Caki2 (cell line): ENCODE measurements at regions not wholly inside any gene's neighbourhood (a gene's known extent, or its start where the extent isn't known, plus 50 kb on each side); places are given as distances from the start of the nearest gene placed in this dataset.

ENCODE experiments used
- DNase-seq: peaks from one replicate; pipeline ENCODE4 v3.0.0-alpha.2; 2015; ENCODE audit warnings: low read depth
- in situ Hi-C: cut with HindIII; loops from 2 replicates; pipeline ENCODE4 v1.10.0; 2016; ENCODE audit warnings: low sequenced_read_pairs, low pct_unique_long_range_greater_than_20kb, mixed read lengths

DNA sequence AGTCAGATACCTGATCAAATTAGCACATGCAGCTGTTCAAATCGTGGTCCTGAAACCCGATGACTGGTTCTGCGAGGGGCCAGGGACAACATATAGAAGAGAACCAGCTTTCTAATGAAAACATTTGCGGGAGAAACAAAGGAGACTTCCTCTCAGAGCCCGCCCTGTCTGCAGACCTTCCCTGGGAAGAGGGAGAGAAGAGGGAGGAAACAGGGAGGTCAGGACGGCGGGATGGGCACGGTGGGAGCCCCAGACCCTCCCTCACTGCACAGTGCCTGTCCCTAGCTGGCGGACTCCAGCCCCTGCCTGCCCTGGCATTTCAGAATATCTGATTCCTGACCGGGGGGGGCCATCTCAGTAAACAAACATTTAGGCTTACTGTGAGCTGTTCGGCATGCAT lies 317.3 kb downstream of the FOXL1 start:
- in situ Hi-C loops, result no loop called here
- DNase-seq, result no peak

DNA sequence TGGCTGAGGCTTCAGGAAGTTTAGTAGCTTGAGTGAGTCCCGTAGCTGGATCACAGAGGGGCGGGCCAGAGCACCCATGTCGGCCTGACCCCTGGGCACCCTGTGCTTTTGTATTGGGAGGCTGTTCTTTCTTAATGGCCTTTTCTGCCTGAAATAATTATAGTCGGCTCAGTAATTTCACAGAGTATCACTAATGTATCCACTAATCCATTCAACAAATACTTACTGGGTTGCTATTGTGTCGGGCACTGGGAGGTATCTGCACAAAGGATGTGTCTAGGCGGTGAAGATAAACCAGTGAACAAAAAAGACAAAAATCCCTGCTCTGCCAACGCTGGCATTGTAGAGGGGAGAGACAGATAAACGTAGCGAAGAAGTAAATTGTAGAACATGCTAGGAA lies 318.6 kb downstream of the FOXL1 start:
- in situ Hi-C loops, result no loop called here
- DNase-seq, result no peak

DNA sequence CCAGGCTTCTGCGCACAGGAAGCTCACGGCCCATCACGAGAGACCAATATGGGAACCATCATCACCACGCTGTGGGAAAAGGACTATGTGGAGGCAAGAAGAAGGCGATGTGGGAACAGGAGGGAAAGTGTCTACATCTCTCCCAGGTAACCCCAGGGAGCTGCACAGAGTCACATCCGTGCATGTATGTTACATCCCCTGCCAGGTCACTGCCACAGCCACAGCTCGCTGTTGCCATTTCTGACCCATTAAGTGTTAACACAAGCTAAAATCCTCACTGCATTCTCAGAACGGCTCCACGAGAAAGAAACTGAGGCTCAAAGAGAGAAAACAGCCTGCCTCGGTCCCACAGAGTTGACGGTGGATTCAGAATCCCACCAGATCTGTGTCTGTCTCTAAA lies 319.1 kb downstream of the FOXL1 start:
- in situ Hi-C loops, result no loop called here
- DNase-seq, result no peak

DNA sequence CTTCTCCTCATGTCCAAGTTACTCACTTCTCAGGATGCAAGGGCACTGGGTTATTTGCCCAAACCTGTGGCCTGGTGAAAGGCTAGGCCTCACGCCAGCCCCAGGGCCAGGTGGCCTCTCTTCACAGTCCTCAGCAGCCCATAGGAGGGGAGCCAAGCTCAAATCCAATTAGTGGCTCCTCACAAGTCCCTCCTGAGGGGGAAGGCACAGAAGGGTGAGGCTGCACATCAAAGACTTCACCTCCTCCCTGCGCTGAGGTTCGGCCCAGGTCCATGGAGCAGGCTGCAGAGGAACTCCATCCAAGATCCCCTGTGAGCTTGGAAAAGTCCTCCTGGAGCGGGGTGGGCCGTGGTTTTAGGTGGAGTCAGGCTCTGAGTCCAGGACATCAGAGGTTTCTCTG lies 320.0 kb downstream of the FOXL1 start:
- DNase-seq, result no peak
- in situ Hi-C loops, result no loop called here

DNA sequence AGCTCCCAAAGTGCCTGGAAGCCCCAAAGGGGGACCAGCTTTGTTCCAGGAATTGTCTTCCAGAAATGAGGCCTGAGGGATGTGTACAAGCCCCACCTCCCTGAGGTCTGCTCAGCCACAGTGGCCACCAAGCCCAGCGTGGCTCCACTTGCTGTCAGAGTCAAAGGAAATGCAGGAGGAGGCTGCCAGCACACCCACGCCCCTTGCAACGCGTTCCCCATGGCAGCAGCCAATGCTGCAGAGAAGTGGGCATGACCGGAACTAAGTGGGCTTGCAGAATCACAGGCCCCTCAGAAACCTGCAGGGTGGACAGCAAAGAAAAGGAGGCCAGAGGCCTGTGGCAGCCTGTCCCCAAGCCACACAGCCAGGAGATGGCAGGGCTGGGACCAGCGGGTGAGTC lies 320.8 kb downstream of the FOXL1 start:
- no peak for DNase-seq
- in situ Hi-C loops, result no loop called here

DNA sequence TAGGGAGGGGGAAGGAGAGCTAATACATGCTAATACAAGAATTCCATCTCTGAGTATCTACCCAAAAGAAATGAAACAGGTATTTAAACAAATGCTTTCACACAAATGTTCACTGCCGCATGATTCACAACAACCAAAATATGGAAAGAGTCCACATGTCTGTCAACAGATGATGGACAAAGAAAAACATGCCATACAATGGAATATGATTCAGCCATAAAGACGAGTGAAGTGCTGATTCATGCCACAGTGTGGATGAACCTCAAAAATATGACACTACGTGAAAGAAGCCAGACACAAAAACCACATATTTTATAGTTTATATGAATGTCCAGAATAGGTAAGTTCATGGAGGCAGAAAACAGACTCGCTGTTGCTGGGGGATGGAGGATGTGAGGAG lies 321.4 kb downstream of the FOXL1 start:
- no peak for DNase-seq
- in situ Hi-C loops, result no loop called here

DNA sequence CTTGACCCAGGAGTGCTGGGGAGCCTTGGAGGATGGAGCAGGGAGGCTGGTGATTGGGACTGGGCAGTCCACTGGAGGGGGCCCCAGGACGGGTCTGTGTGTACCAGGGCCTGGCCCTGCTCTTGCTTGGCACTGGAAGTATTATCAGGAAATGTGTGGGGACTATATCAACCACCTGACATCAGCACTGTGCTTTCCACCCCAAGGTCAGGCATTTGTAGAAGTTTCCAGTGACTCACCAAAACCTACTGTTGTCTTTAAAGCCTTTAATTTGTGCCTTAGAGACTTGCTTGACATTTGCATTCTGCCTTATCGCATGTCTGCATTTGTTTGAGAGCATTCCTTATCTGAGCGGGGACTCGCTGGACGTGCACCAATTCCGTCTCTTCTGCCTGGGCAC lies 323.1 kb downstream of the FOXL1 start:
- DNase-seq, result peak; percentile 74
- in situ Hi-C loops, result no loop called here

DNA sequence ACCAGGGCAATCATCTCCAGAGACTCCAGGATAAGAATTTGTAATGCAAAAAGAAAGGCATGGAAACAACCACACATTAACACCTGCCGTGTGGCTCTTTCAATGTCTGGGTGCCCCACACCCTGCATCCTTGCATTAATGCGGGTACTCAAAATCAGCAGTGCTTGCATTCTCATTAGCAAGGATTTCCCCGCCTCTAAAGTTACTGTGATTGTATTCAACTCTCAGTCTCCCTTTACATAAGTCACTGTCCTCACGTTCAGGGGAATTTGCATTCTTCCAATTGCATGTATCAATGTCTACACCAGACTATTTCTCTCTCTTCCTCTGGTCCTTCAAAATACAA lies 324.3 kb downstream of the FOXL1 start:
- no peak for DNase-seq
- in situ Hi-C loops, result no loop called here

DNA sequence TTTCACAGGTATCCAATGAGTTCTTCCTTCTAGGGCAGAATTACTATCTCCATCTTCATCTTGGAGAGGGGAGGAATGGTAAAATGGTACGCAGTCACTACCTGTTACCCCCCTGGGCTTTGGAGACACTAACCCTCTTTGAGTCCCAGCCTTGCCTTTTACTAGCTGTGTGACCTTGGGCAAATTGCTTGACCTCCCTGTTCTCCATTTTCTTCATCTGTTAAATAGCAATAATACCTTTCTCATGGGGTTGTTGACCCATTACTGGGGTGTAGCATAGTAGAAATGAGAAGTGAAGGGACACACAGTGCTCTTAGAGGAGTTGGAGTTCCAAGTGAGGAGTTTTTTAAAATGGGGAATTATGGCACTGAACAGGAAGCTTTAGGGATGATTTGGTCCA lies 324.7 kb downstream of the FOXL1 start:
- DNase-seq, result no peak
- in situ Hi-C loops, result no loop called here

DNA sequence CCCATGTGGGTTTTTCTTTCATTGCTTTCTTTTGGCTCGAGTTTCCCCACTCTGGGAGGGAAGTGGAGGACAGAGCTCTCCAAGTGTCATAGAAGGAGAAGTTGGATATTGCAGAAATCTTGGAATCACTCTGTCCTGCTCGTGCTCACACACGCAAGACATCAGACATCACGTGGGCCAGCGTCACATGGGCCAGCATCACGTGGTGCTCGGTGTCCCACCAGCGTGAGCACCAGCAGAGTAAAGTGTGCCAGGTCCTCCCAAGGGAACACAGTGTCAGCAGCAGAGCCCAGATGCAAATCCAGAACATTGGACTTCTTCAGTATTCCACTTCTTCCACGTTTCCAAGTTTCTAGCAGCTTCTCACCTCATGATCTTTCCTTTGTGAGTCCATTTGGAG lies 327.0 kb downstream of the FOXL1 start:
- DNase-seq, result no peak
- in situ Hi-C loops, result no loop called here

DNA sequence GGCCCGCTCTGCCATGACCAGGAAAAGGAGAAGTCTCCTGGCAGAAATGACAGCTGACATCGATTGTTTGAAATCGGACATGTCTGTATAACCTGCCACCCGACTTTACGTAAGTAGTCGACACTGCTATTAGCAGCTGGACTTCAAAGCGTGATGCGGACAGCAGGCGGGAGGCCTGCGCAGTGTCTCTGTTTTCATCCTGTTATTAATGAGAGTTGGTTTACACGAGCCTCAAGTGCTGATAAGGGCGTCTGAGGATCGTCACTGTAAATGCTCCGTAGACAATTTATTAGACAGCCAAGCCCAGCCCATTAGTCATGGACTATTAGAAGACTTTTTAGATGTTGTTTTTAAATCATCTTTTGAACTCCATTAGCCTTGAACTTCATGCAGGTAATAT lies 328.3 kb downstream of the FOXL1 start:
- in situ Hi-C loops, result no loop called here
- DNase-seq, result no peak

DNA sequence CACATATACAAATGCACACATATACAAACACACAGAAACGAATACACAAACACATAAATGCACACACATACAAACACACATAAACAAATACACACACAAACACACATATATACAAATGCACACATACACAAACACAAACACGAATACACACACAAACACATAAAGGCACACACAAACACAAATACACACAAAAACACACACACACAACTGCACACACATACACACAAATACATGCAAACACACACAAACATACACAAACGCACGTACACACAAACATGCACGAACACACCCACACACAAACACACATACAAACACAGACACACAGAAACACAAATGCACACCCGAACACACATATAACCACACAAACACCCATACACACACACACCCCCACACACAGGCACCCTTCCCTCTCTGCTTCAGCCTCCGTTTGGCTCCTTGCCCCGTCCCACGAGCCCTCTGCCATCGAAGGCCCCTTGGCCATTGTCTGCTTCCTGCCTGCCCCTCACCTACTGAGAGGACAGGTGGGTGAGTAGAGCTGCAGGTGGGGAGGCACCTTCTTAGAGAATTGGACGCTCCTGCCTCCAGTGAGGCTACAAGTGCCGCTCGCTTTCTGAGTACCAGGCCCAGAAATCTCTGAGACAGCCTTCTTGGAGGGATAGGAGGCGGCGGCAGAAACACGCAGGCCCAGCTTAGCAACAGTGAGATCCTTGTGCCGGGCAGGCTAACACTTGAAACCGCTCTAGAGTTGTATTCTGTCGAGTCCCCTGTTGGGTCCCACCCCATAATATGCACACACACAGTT lies 331.2 kb downstream of the FOXL1 start:
- in situ Hi-C loops, result no loop called here
- no peak for DNase-seq

DNA sequence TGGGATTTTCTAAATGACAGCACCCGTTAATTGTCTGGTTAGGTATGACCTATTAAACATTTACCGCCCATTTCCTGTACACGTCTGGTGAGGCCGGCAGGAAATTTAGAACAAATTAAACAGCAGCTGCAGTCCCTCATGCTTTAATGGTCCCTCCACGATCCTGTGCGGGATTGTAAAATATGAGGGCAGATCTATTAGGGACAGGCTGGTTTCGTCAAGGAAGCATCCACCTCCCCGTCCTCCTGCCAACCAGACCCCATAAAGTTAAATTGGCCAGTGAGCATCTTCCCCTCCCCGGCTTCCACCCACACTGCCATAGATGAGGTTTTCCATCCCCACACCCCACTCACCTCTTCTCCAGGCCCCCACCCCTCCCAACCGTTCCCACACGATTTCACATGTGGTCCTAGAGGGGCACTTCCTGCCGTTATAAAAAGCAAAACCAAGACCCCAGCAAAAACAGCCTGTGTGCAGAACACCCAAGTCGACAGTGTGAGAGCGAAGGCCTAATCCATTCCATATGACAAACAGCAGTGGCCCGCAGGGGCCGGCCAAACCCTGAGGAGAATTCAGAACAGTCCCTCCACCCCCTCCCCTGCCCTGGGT lies 331.9 kb downstream of the FOXL1 start:
- in situ Hi-C loops, result no loop called here
- DNase-seq, result no peak

DNA sequence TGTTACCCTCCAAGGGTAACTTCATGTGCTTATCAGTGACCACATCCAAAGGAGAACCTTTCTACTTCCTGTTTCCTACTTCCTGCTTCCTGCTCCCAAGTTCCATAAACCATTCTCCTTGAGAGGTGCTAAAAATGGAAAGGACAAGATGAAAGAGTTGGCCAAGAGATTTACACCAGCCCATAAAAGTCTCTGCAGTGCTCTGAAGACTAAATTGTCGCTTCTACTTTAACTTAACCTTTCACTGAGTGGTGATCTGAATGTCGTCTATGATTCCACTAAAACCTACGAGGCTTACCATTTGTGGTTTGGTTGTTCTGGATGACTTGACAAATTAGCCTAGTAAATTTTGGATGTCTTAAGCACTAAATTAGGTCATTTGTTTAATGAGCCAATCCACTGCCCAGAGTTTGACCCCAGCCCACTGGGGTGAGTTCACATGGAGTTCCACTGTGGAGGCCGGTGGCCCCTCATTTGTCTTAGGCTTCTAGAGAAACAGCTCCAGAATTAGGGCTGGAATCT lies 333.1 kb downstream of the FOXL1 start:
- DNase-seq, result peak; percentile 59
- in situ Hi-C loops, result no loop called here

DNA sequence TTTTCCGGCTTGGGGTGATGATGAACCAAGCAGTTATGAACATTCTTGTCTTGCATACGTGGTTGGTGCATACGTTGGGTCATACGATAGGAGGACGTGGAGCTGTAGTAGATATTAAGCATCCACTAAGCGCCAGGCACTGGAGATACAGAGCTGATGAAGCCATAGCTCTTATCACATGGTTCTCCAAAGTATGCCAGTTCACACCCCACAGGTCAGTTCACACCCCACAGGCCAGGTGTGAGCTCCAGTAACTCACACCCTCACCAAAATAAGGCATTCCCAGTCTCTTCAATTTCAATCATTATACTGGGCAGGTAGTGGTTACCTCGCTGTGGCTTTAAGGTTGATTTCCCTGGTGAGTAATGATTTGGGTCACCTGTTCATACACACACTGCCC lies 335.5 kb downstream of the FOXL1 start:
- in situ Hi-C loops, result no loop called here
- no peak for DNase-seq

DNA sequence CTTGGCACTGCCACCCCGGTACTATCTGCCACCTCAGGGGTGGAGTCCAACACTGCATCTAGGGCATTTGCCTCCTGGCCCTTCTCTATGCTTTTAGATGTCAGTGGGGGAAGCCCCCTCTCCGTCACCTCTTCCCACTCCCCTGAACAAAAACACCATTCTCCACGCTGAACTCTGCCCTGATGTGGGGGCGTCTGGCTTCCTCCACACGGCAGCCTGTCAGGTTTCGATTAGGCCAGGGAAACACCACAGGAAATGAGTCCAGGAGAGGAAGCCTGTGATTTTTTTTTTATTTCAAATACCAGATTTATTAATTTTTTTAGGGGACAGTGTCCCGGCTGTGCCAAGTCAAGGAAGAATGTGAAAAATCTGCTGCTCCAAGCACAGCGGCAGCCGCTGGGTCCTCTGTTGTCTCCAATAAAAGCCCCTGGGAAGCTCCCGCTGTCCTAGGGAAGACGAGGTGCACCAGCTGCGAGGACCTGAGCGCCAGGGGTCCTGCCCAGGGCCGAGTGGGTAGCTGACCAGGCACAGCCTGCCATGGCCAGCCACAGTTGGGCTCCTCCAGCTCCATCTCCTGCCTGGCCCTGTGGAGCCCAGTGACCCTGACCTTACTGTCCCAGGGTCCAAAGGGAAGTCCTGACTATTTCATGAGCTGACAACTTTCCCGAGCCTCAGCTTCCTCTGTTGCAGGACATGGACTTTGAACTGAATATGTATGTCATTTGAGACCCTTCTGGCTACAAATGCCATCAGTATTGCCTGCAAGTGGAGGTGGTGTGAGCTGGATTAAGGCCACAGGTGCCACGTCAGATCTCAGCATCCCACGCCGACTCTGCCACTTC lies 336.7 kb downstream of the FOXL1 start:
- no peak for DNase-seq
- in situ Hi-C loops, result no loop called here

DNA sequence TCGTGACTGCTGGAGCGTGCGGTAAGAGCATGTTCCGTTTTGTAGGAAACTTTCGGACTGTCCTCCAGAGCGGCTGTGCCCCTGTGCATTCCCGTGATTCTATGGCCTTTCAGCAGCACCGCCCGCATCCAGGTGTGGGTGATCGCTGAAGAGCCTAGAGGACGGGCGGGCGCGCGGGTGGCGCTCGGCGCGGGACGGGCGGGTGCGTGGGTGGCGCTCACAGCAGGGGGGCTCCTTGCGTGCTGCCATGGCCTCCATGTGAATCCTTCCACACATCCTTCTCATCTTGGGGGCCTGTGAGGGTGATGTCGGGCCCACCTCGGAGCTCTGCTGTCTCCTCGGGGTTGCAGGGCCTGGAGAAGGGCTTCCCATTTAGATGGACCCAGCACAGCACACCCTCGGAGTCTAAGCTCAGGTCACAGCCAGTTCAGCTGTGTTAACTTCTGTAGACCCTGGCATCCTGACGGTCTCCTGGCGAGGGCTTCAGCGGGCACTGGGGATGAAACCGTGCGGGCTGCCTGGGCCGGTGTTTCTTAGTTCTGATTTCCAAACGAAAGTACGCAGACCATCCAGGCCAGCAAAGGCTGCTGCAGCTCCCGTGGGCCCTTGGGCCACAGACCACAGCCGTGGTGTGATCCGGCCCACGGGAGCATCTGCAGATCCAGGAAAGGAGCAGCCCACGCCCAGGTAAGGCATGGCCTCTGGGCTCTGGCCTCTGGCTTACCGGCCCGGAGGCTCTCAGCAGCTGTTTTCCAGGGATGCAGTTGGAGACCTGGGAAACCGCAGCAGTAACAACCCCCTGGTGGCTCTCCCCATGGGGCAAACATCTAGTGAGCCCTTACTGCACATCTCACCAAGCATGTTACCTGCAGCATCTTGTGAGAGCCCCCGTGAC lies 339.4 kb downstream of the FOXL1 start:
- DNase-seq, result no peak
- in situ Hi-C loops, result no loop called here

DNA sequence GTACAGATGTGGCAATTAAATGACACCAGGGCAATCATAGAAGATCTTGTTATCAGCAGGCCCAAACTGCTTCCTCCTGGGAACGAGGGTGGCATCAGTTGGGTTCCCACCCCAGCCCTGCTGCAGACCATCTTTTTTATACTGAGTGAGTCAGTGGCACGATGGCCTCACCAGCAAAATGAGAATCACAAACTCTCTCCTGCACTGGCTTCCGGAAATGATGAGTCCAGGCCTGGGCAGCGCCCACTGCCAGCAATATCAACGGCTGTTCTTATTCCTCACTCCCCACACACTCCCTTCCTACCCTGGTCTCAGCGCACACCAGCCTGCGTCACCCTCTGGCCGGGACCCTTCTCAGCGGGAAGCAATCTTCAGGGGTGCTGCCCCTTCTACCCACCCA lies 340.3 kb downstream of the FOXL1 start:
- no peak for DNase-seq

More for the DNA sequence above, 340.3 kb downstream of the FOXL1 start:
- in situ Hi-C loops, result no loop called here
